AG10803 (cell line): ENCODE measurements at regions not wholly inside any gene's neighbourhood (a gene's known extent, or its start where the extent isn't known, plus 50 kb on each side); places are given as distances from the start of the nearest gene placed in this dataset.
"Not testable (repeated sequence)": the region's sequence is repeated elsewhere in the genome, so short reads cannot be mapped to it uniquely, and the experiment has no call there.

Source experiments
- DNase-seq: peaks from one replicate; pipeline ENCODE4 v3.0.0; 2010; ENCODE audit warnings: low read depth
- H3K4me3 ChIP-seq: 2 replicates; pipeline ENCODE4 v1.5.1; 2011; ENCODE audit warnings: mild to moderate bottlenecking, low read length, control low read depth
- CTCF ChIP-seq: conservative IDR thresholded peaks from 2 replicates; pipeline ENCODE4 v1.5.1; 2011; ENCODE audit warnings: mild to moderate bottlenecking, low read length, control low read depth, inconsistent platforms

DNA sequence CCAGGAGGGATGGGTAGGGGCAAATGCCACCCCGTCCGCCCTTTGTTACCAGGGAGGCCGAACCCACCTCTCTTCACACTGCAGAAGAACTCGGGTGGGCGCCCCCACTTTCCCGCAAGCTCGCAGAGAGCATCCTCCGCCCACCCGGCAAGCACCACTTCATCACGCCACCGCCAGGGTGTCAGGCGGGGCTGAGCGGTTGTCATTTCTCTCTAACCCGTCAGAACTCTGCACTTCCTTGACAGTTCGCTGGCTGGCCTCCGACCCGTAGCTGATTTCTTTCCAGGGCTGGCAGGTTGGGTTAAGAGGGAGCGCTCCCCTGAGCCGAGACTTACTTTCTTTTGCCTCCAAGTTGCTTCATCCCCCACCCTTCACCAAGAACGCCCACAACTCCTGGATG, 130.7 kb downstream of the CRLF3 start:
- DNase-seq, H3K4me3 ChIP-seq: not testable (repeated sequence)
- peak; percentile 22 for TF ChIP-seq CTCF

DNA sequence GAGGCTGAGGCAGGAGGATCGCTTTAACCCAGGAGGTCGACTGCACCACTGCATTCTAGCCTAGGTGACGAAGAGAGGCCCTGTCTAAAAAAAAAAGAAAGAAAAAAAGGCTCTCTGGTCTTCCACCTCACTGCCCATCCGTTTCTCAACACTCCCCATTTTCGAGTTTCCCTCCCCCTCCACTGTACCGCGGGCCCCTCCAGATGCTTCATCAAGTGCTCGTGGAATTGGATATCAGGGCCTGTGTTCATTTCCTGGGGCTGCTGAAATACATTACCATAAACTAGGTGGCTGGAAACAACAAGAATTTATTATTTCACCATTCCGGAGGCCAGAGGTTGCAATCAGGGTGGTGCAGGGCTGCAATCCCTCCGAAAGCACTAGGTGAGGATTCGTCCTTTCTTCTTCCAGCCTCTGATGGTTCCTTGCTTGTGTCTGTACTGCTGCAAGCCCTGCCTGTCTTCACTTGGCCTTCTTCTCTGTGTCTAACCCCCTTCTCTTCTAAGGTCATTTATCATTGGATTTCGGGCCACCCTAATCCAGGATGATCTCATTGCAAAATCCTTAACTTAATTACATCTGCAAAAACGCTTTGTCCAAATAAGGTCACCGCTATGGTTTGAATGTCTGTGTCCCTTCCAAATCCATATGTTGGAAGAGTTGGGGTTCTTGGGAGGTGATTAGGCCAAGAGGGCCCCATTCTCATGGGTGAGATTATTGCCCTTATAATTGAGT, 135.1 kb downstream of the CRLF3 start:
- not testable (repeated sequence) for DNase-seq

DNA sequence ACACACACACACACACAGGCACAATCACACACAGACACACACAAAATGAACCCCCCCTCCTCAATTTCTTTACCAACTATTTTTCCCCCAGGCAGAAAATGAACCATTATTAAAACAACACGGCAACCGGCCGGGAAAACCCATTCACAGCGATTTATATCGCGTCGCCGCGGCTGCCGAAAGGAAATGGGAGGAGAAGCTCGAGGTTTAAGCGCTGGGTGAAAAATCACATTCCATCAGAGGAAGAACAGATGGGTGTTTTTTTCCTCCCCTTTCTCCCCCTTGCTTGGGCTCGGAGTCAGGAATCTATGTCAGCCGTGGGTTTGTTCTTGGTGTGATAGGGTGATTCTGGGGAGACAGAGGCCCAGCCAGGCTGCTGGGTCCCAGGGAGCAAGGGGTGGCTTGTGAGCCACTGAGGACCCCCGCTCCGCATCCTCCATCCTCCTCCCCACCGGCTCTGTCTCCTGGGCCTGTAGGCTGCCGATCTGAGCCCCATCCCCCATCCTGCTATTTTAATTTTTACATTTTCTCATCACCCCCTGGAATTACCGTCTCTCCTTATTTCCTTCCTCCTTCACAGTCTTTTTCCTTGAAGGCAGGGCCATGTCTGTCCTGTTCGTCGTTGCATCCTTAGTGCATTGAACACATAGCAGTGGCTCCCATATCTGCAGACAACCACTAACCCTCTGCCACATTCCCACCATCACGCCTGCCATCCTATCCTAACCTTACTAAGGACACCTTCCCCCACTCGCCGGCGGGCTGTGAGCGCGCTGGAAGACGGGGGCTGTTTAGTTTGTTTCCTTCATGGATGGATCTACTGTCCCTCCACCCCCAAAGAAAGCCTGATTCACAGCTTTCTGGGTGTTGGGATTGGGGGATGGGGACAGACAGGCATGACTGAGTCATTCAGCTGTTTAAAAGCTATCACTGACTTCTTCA, 137.7 kb downstream of the CRLF3 start:
- peak; percentile 48 for DNase-seq
- peak overlapping the region; percentile 15 for H3K4me3 ChIP-seq

More for the DNA sequence above, 135.1 kb downstream of the CRLF3 start:
- H3K4me3 ChIP-seq: not testable (repeated sequence)

DNA sequence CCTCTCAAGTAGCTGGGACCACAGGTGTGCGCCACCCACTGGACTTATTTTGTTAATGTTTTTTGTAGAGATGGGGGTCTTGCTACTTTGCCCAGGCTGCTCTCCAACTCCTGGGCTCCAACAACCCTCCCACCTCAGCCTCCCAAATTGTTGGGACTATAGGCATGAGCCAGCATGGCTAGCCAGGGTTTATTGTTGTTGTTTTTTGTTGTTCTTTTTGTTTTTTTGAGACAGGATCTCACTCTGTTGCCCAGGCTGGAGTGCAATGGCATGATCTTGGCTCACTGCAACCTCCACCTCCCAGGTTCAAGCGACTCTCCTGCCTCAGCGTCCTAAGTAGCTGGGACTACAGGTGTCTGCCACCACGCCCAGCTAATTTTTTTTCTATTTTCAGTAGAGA, 142.2 kb downstream of the CRLF3 start:
- not testable (repeated sequence) for DNase-seq, H3K4me3 ChIP-seq

GRCh38 chr17:30680681-30681080, 143.8 kb downstream of the CRLF3 start:
- not testable (repeated sequence) for DNase-seq, H3K4me3 ChIP-seq

DNA sequence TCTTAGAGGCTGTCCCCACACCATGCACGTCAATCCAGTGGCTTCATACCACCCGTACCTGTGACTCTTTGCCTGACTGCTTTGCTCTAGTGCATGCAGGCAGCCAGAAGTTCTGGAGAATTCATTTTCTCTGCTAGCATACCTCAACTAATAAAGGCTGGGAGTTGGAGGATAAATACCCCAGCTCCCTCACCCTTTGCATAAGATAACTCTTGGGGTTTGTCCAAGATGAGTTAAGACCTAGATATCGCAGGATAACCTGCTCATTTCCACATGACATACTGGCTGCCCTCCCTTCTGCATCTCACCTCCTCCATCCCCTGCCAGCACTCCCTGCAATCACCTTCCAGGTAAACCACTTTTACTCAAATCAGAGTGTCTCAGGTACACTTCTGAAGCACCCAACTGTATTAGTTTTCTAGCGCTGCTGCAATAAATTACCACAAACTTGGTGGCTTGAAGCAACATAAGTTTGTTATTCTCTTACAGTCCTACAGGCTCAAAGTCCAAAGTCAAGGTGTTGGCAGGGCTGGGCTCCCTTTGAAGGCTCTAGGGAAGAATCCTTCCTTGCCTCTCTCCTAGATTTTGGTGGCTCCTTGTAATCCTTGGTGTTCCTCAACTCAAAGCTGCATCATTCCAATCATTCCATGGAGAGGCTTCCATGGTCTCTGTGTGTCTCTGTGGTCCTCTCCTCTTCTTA, 146.8 kb downstream of the CRLF3 start:
- H3K4me3 ChIP-seq: no peak overlapping the region
- no peak for TF ChIP-seq CTCF
- DNase-seq: no peak

DNA sequence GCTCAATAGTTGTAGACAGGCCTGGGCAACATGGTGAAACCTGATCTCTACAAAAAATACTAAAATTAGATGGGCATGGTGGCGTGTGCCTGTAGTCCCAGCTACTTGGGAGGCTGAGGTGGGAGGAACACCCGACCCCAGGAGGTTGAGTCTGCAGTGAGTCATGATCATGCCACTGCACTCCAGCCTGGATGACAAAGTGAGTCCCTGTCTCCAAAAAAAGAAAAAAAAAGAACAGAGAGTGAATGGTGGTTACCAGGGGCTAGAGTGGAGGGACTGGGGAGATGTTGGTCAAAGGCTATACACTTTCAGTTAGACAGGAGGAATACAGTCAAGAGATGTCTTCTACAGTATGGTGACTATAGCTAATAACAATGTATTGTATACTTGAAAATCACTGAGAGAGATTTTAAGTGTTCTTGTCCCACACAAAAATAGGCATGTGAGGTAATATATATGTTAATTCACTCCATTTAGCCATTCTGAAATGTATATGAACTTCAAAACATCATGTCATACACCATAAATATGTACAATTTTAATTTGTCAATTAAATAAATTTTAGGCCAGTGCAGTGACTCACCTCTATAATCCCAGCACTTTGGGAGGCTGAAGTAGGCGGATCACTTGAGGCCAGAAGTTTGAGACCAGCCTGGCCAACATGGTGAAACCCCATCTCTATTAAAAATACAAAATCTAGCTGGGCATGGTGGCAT, 148.6 kb downstream of the CRLF3 start:
- DNase-seq, H3K4me3 ChIP-seq: not testable (repeated sequence)

DNA sequence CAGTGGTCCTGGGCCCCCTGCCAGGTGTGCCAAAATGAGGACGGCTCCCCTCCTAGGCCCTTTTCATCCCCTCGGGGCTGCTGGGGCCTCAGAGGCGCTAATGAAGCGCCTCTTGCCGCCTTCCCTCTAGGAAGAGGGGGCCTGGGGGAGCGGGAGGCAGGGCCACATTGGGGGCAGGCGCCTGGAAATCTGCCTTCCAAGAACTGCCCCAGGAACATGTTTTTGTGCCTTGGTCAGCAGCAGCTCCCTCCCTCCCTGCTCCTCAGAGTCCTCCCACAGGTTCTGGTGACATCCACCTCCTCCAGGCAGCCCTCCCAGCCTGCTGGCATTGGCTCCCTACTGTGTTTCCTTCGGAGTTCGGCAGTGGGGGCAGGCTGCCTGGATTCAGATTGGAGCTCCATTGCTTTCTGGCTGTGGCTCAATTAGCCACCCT, 155.3 kb downstream of the CRLF3 start:
- not testable (repeated sequence) for DNase-seq, H3K4me3 ChIP-seq

DNA sequence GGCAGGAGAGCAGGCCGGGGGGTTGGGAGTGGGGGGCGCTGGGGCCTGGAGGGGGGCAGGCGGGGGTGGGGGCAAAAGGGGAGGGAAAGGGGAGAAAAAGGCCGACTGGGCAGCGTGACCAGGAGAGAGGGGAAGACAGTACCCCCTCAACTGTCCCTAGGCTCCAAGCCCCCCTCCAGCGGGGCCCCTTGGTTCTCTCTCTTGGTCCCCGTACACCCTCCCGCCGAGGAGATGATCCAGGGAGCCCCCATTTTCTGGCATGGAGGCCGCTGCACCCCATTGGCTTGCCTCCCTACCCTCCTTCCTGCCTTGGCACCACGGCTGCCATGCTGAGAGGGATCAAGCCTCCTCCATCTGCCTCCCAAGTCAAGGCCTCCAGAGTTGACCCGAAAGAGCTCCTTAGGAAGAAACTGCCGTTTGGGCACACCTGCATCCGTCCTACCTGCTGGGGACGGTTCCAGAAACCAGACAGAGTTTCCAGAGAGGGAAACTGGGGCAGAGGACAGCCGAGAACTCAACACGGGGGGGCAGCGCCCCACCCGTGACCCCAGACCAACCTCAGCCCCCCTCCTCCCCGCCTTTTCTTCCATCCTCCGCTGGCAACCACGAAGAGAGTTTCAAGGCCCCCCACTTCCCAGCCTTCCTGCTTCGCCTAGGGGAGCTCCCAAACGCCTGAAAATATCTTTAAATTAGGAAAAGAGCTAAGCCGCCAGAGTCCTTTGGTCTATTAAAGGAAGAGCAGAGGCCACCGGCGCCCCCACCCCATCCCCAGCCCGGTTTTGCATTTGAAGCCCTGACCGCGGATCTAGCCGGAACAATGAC, 155.9 kb downstream of the CRLF3 start:
- H3K4me3 ChIP-seq, DNase-seq: not testable (repeated sequence)

- H3K4me3 ChIP-seq: peak overlapping the region; percentile 53
- DNase-seq: peak; percentile 70
Observed at GRCh38 chr17:30667657-30668359, 156.7 kb downstream of the CRLF3 start.

GRCh38 chr17:30666838-30667656, 157.4 kb downstream of the CRLF3 start:
- not testable (repeated sequence) for DNase-seq
- peak overlapping the region; percentile 35; the same call in 1 of the 2 replicates for H3K4me3 ChIP-seq

DNA sequence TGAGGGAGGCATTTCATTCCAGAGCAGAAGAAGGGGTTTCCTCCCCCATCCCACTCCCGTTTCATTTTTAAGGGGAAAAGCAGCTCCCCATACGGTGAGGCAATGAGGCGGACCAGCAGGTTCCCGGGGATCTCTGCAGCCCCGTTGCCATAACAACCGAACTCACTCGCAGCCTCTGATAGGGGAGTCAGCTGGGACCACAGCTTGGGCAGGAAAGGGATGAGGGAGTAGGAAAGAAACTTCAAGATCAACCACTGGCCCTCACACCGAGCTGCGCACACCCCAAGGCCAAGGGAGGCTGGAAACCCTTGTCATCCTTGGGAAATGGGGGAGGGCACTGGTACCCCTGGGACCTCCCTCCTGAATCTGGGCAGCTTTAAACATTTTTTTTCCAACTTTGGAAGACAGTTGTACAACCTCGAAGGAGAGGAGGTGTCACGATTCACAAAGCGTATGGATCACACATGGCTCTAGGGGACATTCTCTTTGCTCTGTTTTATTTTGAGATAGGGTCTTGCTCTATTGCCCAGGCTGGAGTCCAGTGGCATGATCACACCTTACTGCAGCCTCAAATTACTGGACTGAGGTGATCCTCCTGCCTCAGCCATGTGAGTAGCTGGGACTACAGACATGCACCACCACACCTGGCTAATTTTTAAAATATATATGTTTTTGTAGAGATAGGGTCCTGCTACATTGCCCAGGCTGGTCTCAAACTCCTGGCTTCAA, 160.6 kb downstream of the CRLF3 start:
- DNase-seq, H3K4me3 ChIP-seq: not testable (repeated sequence)

DNA sequence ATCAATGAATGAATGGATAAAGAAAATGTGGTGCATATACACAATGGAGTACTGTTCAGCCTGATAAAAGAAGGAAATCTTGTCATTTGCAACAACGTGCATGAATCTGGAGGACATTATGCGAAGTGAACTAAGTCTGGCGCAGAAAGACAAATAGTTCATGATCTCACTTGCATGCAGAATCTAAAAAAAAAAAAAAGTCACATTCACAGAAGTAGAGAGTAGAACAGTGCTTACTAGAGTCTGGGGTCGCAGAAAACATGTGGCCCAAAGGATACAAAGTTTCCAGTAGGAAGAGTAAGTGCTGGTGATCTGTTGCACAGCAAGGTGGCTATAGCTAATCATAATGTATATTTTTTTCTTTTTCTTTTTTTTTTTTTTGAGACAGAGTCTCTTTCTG, 167.3 kb downstream of the CRLF3 start:
- not testable (repeated sequence) for DNase-seq, H3K4me3 ChIP-seq
